ENCODE measurements at regions not wholly inside any gene's neighbourhood (a gene's known extent, or its start where the extent isn't known, plus 50 kb on each side); places are given as distances from the start of the nearest gene placed in this dataset.

- no peak for ATAC-seq
- Mint-ChIP-seq H3K4me1 (ENCODE audit: low read depth) (no peaks in the 10 kb centered on the region), H3K27ac (no peak overlapping the region), H3K9me3 (no peaks in the 10 kb centered on the region), H3K36me3 (ENCODE audit: low read depth) (no peaks in the 10 kb centered on the region), H3K4me3 (no peak overlapping the region), H3K27me3 (no peaks in the 10 kb centered on the region)
- ChIA-PET POLR2A (no interaction called here), CTCF (no interaction called here)
- TF ChIP-seq, protein P1, sequence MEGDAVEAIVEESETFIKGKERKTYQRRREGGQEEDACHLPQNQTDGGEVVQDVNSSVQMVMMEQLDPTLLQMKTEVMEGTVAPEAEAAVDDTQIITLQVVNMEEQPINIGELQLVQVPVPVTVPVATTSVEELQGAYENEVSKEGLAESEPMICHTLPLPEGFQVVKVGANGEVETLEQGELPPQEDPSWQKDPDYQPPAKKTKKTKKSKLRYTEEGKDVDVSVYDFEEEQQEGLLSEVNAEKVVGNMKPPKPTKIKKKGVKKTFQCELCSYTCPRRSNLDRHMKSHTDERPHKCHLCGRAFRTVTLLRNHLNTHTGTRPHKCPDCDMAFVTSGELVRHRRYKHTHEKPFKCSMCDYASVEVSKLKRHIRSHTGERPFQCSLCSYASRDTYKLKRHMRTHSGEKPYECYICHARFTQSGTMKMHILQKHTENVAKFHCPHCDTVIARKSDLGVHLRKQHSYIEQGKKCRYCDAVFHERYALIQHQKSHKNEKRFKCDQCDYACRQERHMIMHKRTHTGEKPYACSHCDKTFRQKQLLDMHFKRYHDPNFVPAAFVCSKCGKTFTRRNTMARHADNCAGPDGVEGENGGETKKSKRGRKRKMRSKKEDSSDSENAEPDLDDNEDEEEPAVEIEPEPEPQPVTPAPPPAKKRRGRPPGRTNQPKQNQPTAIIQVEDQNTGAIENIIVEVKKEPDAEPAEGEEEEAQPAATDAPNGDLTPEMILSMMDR (IDR thresholded peaks at IDR 0.05), result no peak
- no peak for DNase-seq
- intact Hi-C loops (cut with micrococcal nuclease), result no loop called here
Observed at GRCh38 chr5:167900340-167900935, 391.0 kb upstream of the WWC1 start.

- Mint-ChIP-seq H3K4me1 (ENCODE audit: low read depth) (no peaks in the 10 kb centered on the region), H3K27ac (no peak overlapping the region), H3K9me3 (no peaks in the 10 kb centered on the region), H3K27me3 (no peaks in the 10 kb centered on the region), H3K36me3 (ENCODE audit: low read depth) (no peaks in the 10 kb centered on the region), H3K4me3 (no peak overlapping the region)
- no peak for DNase-seq
- ChIA-PET CTCF (no interaction called here), POLR2A (no interaction called here)
- TF ChIP-seq, protein P1 (IDR thresholded peaks at IDR 0.05), result no peak
- intact Hi-C loops (cut with micrococcal nuclease), result no loop called here
- ATAC-seq, result no peak
Observed at GRCh38 chr5:167902298-167902697, 389.1 kb upstream of the WWC1 start.

DNA sequence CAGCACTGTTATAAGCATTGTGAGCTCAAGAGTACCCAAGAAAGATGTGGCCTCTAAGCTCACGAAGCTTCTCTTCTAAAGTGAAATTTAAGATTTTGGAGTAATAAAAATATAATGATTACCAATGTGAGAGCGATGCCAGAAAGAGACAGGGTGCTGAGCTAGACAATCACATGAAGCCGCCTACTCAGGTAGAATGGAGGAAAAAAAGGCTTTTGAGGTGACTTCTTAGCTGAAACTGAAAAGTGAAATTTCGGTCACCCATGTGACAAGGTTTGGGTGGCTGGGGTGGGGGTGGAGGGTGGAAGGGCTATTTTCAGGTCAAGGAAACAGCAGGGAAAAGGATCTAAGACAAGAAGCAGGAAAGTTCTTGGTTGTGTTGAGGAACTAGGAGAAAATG is 388.2 kb upstream of the WWC1 start:
- ATAC-seq (no peak), DNase-seq (no peak)
- no peak overlapping the region for H3K4me3 Mint-ChIP-seq
- ChIA-PET POLR2A (no interaction called here), CTCF (no interaction called here)
- no peaks in the 10 kb centered on the region for H3K9me3 Mint-ChIP-seq
- intact Hi-C loops (cut with micrococcal nuclease), result no loop called here
- no peak overlapping the region for H3K27ac Mint-ChIP-seq
- H3K36me3 Mint-ChIP-seq (ENCODE audit: low read depth), result no peaks in the 10 kb centered on the region
- no peaks in the 10 kb centered on the region for H3K4me1 Mint-ChIP-seq (ENCODE audit: low read depth)
- no peaks in the 10 kb centered on the region for H3K27me3 Mint-ChIP-seq
- TF ChIP-seq, protein P1 (IDR thresholded peaks at IDR 0.05), result no peak

- ChIA-PET POLR2A (no interaction called here), CTCF (no interaction called here)
- Mint-ChIP-seq H3K36me3 (ENCODE audit: low read depth) (no peaks in the 10 kb centered on the region), H3K4me1 (ENCODE audit: low read depth) (no peaks in the 10 kb centered on the region), H3K27me3 (no peaks in the 10 kb centered on the region), H3K27ac (no peak overlapping the region), H3K4me3 (no peak overlapping the region), H3K9me3 (no peaks in the 10 kb centered on the region)
- TF ChIP-seq, protein P1 (IDR thresholded peaks at IDR 0.05), result no peak
- intact Hi-C loops (cut with micrococcal nuclease), result no loop called here
- ATAC-seq (no peak), DNase-seq (no peak)
Observed at GRCh38 chr5:167903659-167904058, 387.8 kb upstream of the WWC1 start.

DNA sequence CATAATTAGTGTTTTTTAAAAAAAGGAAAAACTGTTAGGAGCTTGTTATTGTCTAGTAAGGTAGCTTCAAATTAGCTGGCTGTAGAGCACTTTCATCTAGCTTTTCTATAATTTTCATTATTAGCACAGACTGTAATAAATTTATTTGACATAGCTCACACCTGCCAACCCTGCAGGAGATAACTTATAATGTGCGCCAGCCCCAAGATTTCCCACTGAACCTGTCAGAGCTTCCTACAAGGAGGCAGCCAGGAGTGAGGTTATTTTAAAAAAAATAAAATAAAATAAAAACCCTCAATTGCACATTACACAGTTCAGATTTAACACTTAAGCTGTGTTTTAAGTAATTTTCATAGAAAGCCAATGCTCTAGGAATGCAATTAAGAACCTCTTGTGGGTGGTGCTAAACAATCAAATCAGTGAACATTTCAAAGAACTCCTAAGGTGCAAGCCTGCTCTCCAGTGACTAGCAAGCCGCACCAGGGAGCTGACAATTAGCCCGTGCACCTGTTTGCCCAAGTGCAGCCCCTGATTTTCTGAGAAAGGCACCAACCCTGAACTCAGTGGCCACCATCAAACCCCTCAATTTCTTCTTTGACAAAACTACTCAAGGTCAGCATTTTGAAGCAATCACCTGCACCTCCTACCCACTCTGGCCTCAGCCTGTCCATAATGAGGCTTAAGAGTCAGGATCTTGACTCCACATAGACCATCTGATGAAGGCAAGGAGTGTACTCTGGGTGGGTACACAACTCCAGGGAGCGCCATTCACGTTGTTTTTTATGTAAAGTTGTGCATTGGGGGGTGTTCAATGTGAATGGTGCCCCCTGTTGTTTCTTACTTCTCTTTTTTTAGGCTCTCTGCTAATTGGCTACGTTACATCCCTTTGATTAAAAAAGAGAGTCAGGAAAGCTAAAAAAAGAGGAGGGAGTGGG is 385.3 kb upstream of the WWC1 start:
- H3K27me3 Mint-ChIP-seq, result no peaks in the 10 kb centered on the region
- no peaks in the 10 kb centered on the region for H3K36me3 Mint-ChIP-seq (ENCODE audit: low read depth)
- ChIA-PET CTCF (no interaction called here), POLR2A (no interaction called here)
- TF ChIP-seq, protein P1 (IDR thresholded peaks at IDR 0.05), result no peak
- H3K9me3 Mint-ChIP-seq, result no peaks in the 10 kb centered on the region
- no peak overlapping the region for H3K4me3 Mint-ChIP-seq
- no peaks in the 10 kb centered on the region for H3K4me1 Mint-ChIP-seq (ENCODE audit: low read depth)
- DNase-seq (no peak), ATAC-seq (no peak)
- intact Hi-C loops (cut with micrococcal nuclease), result no loop called here
- no peak overlapping the region for H3K27ac Mint-ChIP-seq

Measured in activated CD8-positive, alpha-beta T cell treated with anti-CD3 and anti-CD28 coated beads for 36 hours (primary cell).